Astrocyte (in vitro differentiated cells and primary cell): ENCODE measurements at regions not wholly inside any gene's neighbourhood (a gene's known extent, or its start where the extent isn't known, plus 50 kb on each side); places are given as distances from the start of the nearest gene placed in this dataset.

Source experiments
- DNase-seq: peaks from one replicate; pipeline ENCODE4 v3.0.0-alpha.2; 2010; ENCODE audit warnings: low read depth
- FAIRE-seq: peaks from 2 replicates; lab custom pipeline; 2011; peaks lifted over from hg19 to GRCh38; lab: Jason Lieb, UNC
- H2AFZ ChIP-seq: 2 replicates; pipeline ENCODE4 v1.6.0; 2012; ENCODE audit warnings: low read depth, low read length, inconsistent platforms
- H3K27ac ChIP-seq: 2 replicates; pipeline ENCODE4 v1.5.1; 2011; ENCODE audit warnings: low read depth, low read length, inconsistent platforms
- H3K27me3 ChIP-seq: 2 replicates; pipeline ENCODE4 v1.6.0; 2011; ENCODE audit warnings: low read length, inconsistent platforms; ENCODE audit not compliant: insufficient read depth
- H3K36me3 ChIP-seq: 2 replicates; pipeline ENCODE4 v1.5.1; 2011; ENCODE audit warnings: low read length, inconsistent platforms; ENCODE audit not compliant: insufficient read depth
- H3K4me1 ChIP-seq: 2 replicates; pipeline ENCODE4 v1.5.1; 2011; ENCODE audit warnings: low read length, inconsistent platforms; ENCODE audit not compliant: insufficient read depth
- H3K4me2 ChIP-seq: 2 replicates; pipeline ENCODE4 v1.6.0; 2012; ENCODE audit warnings: low read length, inconsistent platforms
- H3K4me3 ChIP-seq: 2 replicates; pipeline ENCODE4 v1.5.1; 2011; ENCODE audit warnings: low read depth, mild to moderate bottlenecking, low read length, inconsistent platforms; ENCODE audit not compliant: insufficient read depth
- H3K79me2 ChIP-seq: 2 replicates; pipeline ENCODE4 v1.6.0; 2012; ENCODE audit warnings: mild to moderate bottlenecking, low read length, inconsistent platforms; ENCODE audit not compliant: insufficient read depth
- H3K9ac ChIP-seq: 2 replicates; pipeline ENCODE4 v1.6.0; 2012; ENCODE audit warnings: mild to moderate bottlenecking, low read length, inconsistent platforms
- H3K9me3 ChIP-seq: 2 replicates; pipeline ENCODE4 v1.5.1; 2012; ENCODE audit warnings: low read depth, mild to moderate bottlenecking, low read length, inconsistent platforms; ENCODE audit not compliant: insufficient read depth
- H4K20me1 ChIP-seq: 2 replicates; pipeline ENCODE4 v1.6.0; 2012; ENCODE audit warnings: low read length, inconsistent platforms; ENCODE audit not compliant: insufficient read depth
- H3K27ac Mint-ChIP-seq: one replicate; pipeline ENCODE4 v1.8.0; 2021; ENCODE audit warnings: mild to moderate bottlenecking, mixed read lengths; ENCODE audit not compliant: unreplicated experiment
- H3K27me3 Mint-ChIP-seq: one replicate; pipeline ENCODE4 v1.8.0; 2021; ENCODE audit warnings: low read depth, mixed read lengths; ENCODE audit not compliant: unreplicated experiment
- H3K36me3 Mint-ChIP-seq: one replicate; pipeline ENCODE4 v1.8.0; 2021; ENCODE audit warnings: low read depth, mixed read lengths; ENCODE audit not compliant: unreplicated experiment
- H3K4me1 Mint-ChIP-seq: one replicate; pipeline ENCODE4 v1.8.0; 2021; ENCODE audit warnings: low read depth, mixed read lengths; ENCODE audit not compliant: unreplicated experiment
- H3K4me3 Mint-ChIP-seq: one replicate; pipeline ENCODE4 v1.8.0; 2021; ENCODE audit warnings: mild to moderate bottlenecking, moderate library complexity, mixed read lengths; ENCODE audit not compliant: unreplicated experiment
- H3K9me3 Mint-ChIP-seq: one replicate; pipeline ENCODE4 v1.8.0; 2021; ENCODE audit warnings: mild to moderate bottlenecking, mixed read lengths; ENCODE audit not compliant: unreplicated experiment
- CTCF ChIP-seq: IDR thresholded peaks from 2 replicates; pipeline ENCODE4 v1.5.1; 2011; ENCODE audit warnings: low read depth, mild to moderate bottlenecking, inconsistent platforms, low read length, moderate library complexity; ENCODE audit not compliant: insufficient read depth
- EZH2 ChIP-seq: IDR thresholded peaks from 2 replicates; pipeline ENCODE4 v1.6.1; 2012; ENCODE audit warnings: mild to moderate bottlenecking, low read length, inconsistent platforms; ENCODE audit not compliant: insufficient read depth

- H3K27ac ChIP-seq, result no peak overlapping the region
- Mint-ChIP-seq H3K4me1 (no peaks in the 10 kb centered on the region), H3K4me3 (no peak overlapping the region), H3K36me3 (no peaks in the 10 kb centered on the region), H3K9me3 (peaks cover 4% of the 10 kb centered on the region), H3K27me3 (peaks cover 3% of the 10 kb centered on the region), H3K27ac (no peak overlapping the region)
- H3K4me1 ChIP-seq, result no peaks in the 10 kb centered on the region
- no peak overlapping the region for H3K4me3 ChIP-seq
- TF ChIP-seq EZH2, result no peak
- no peak for TF ChIP-seq CTCF
- no peaks in the 10 kb centered on the region for H3K36me3 ChIP-seq
- no peaks in the 10 kb centered on the region for H3K79me2 ChIP-seq
- H3K27me3 ChIP-seq, result peaks cover 2% of the 10 kb centered on the region
- DNase-seq (peak; percentile 12), FAIRE-seq (no peak)
- no peak overlapping the region for H2AFZ ChIP-seq
- H3K9me3 ChIP-seq, result no peaks in the 10 kb centered on the region
- no peaks in the 10 kb centered on the region for H4K20me1 ChIP-seq
- no peak overlapping the region for H3K9ac ChIP-seq
- peak overlapping the region; percentile 15 for H3K4me2 ChIP-seq
These were observed 69.3 kb upstream of the SRSF6 start for GRCh38 chr20:43388268-43389002.

DNA sequence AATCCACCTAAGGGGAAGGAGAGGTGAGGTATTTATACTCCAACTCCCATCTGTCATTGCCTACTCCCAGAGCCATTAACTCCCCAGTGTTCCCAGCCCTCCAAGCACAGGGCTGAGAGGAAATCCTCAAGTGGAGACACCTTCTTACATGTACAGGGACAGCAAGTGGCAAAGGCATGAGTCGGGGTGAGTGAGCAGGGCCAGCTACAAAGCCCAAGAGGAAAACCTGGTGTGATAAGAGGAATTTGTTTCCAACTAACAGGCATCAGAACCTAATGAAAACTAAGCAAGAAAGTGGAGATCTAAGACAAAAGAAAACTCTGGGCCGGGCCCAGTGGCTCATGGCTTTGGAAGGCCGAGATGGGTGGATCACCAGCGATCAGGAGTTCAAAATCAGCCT, 70.0 kb upstream of the SRSF6 start:
- peaks cover 2% of the 10 kb centered on the region for H3K27me3 ChIP-seq
- FAIRE-seq (no peak), DNase-seq (no peak)
- Mint-ChIP-seq H3K4me1 (no peaks in the 10 kb centered on the region), H3K36me3 (no peaks in the 10 kb centered on the region), H3K27me3 (no peaks in the 10 kb centered on the region), H3K27ac (no peak overlapping the region), H3K9me3 (peaks cover 4% of the 10 kb centered on the region), H3K4me3 (no peak overlapping the region)
- no peaks in the 10 kb centered on the region for H3K4me1 ChIP-seq
- no peak overlapping the region for H3K4me3 ChIP-seq
- no peaks in the 10 kb centered on the region for H3K36me3 ChIP-seq
- H3K27ac ChIP-seq, result no peak overlapping the region
- no peak overlapping the region for H3K4me2 ChIP-seq
- H3K9ac ChIP-seq, result no peak overlapping the region
- TF ChIP-seq EZH2 (no peak), CTCF (no peak)
- H3K79me2 ChIP-seq, result no peaks in the 10 kb centered on the region
- no peaks in the 10 kb centered on the region for H3K9me3 ChIP-seq
- no peak overlapping the region for H2AFZ ChIP-seq
- H4K20me1 ChIP-seq, result no peaks in the 10 kb centered on the region

- no peak overlapping the region for H3K9ac ChIP-seq
- no peak overlapping the region for H2AFZ ChIP-seq
- Mint-ChIP-seq H3K27ac (no peak overlapping the region), H3K4me1 (no peaks in the 10 kb centered on the region), H3K36me3 (no peaks in the 10 kb centered on the region), H3K27me3 (no peaks in the 10 kb centered on the region), H3K9me3 (peaks cover 4% of the 10 kb centered on the region), H3K4me3 (no peak overlapping the region)
- H4K20me1 ChIP-seq, result no peaks in the 10 kb centered on the region
- peaks cover 2% of the 10 kb centered on the region for H3K27me3 ChIP-seq
- H3K4me3 ChIP-seq, result no peak overlapping the region
- H3K9me3 ChIP-seq, result no peaks in the 10 kb centered on the region
- DNase-seq (no peak), FAIRE-seq (no peak)
- H3K4me1 ChIP-seq, result no peaks in the 10 kb centered on the region
- no peaks in the 10 kb centered on the region for H3K79me2 ChIP-seq
- H3K36me3 ChIP-seq, result no peaks in the 10 kb centered on the region
- no peak for TF ChIP-seq EZH2
- TF ChIP-seq CTCF, result no peak
- no peak overlapping the region for H3K4me2 ChIP-seq
- no peak overlapping the region for H3K27ac ChIP-seq
These were observed 70.8 kb upstream of the SRSF6 start for GRCh38 chr20:43386878-43387277.
